WERI-Rb-1 (cell line): ENCODE measurements at regions not wholly inside any gene's neighbourhood (a gene's known extent, or its start where the extent isn't known, plus 50 kb on each side); places are given as distances from the start of the nearest gene placed in this dataset.

Experiments
- DNase-seq: peaks from one replicate; pipeline ENCODE4 v3.0.0-alpha.2; 2020
- H3K27ac ChIP-seq: fragments of 250-450 bp; sonication (Bioruptor Pico); 2 replicates; pipeline ENCODE4 v1.5.1; 2020; ENCODE audit warnings: mild to moderate bottlenecking, moderate library complexity
- H3K27me3 ChIP-seq: fragments of 250-450 bp; sonication (Bioruptor Pico); 2 replicates; pipeline ENCODE4 v1.5.1; 2021; ENCODE audit warnings: mild to moderate bottlenecking, low read depth, moderate library complexity; ENCODE audit not compliant: insufficient read depth, severe bottlenecking
- H3K36me3 ChIP-seq: fragments of 250-450 bp; sonication (Bioruptor Pico); 2 replicates; pipeline ENCODE4 v1.5.1; 2020; ENCODE audit warnings: mild to moderate bottlenecking, moderate library complexity
- H3K4me3 ChIP-seq: 2 replicates; pipeline ENCODE4 v1.5.1; 2011; ENCODE audit warnings: low read depth, mild to moderate bottlenecking, control low read depth, low read length
- H3K9me3 ChIP-seq: fragments of 250-450 bp; sonication (Bioruptor Pico); 2 replicates; pipeline ENCODE4 v1.5.1; 2021; ENCODE audit warnings: mild to moderate bottlenecking, moderate library complexity; ENCODE audit not compliant: severe bottlenecking
- CTCF ChIP-seq: IDR thresholded peaks from 2 replicates; pipeline ENCODE4 v1.5.1; 2011; ENCODE audit warnings: low read depth, mild to moderate bottlenecking, control low read depth, inconsistent platforms, low read length

GRCh38 chr1:108056436-108056990 lies 91.5 kb upstream of the VAV3 start:
- no peak for DNase-seq

GRCh38 chr1:108055387-108055786 lies 90.4 kb upstream of the VAV3 start:
- Histone ChIP-seq H3K9me3 (no peaks in the 10 kb centered on the region), H3K4me3 (no peak overlapping the region), H3K27ac (no peak overlapping the region), H3K36me3 (no peaks in the 10 kb centered on the region), H3K27me3 (no peaks in the 10 kb centered on the region)
- no peak for TF ChIP-seq CTCF
- DNase-seq = no peak

More at GRCh38 chr1:108056436-108056990, 91.5 kb upstream of the VAV3 start:
- H3K27me3 ChIP-seq = no peaks in the 10 kb centered on the region
- no peak overlapping the region for H3K4me3 ChIP-seq
- TF ChIP-seq CTCF = no peak
- no peaks in the 10 kb centered on the region for H3K36me3 ChIP-seq
- H3K27ac ChIP-seq = no peak overlapping the region
- H3K9me3 ChIP-seq = no peaks in the 10 kb centered on the region

- TF ChIP-seq CTCF = no peak
- H3K27me3 ChIP-seq = no peaks in the 10 kb centered on the region
- H3K27ac ChIP-seq = no peak overlapping the region
- DNase-seq = no peak
- no peaks in the 10 kb centered on the region for H3K9me3 ChIP-seq
- H3K36me3 ChIP-seq = no peaks in the 10 kb centered on the region
- no peak overlapping the region for H3K4me3 ChIP-seq
Observed at GRCh38 chr1:108054396-108054795, 89.4 kb upstream of the VAV3 start.

GRCh38 chr1:108053270-108054013 lies 88.5 kb upstream of the VAV3 start:
- DNase-seq = no peak
- Histone ChIP-seq H3K27me3 (no peaks in the 10 kb centered on the region), H3K4me3 (no peak overlapping the region), H3K9me3 (no peaks in the 10 kb centered on the region), H3K27ac (no peak overlapping the region), H3K36me3 (no peaks in the 10 kb centered on the region)
- TF ChIP-seq CTCF = no peak

- H3K9me3 ChIP-seq = no peaks in the 10 kb centered on the region
- no peak overlapping the region for H3K4me3 ChIP-seq
- H3K36me3 ChIP-seq = no peaks in the 10 kb centered on the region
- TF ChIP-seq CTCF = no peak
- peaks cover 2% of the 10 kb centered on the region for H3K27me3 ChIP-seq
- DNase-seq = no peak
- no peak overlapping the region for H3K27ac ChIP-seq
Observed at GRCh38 chr1:108051631-108052377, 86.8 kb upstream of the VAV3 start.
